Pons (tissue), 1 donor: ENCODE measurements at regions not wholly inside any gene's neighbourhood (a gene's known extent, or its start where the extent isn't known, plus 50 kb on each side); places are given as distances from the start of the nearest gene placed in this dataset.
"Not testable (repeated sequence)": the region's sequence is repeated elsewhere in the genome, so short reads cannot be mapped to it uniquely, and the experiment has no call there.

Experiments
- DNase-seq: peaks from one replicate; pipeline ENCODE4 v3.0.0-alpha.2; 2016; ENCODE audit warnings: low spot score

GRCh38 chr5:167414611-167415010 lies 876.8 kb upstream of the WWC1 start:
- no peak for DNase-seq

- DNase-seq: no peak
Observed at GRCh38 chr5:167415779-167416746, 875.4 kb upstream of the WWC1 start.

- DNase-seq: no peak
Observed at GRCh38 chr5:167417662-167418061, 873.8 kb upstream of the WWC1 start.

- no peak for DNase-seq
Observed at GRCh38 chr5:167425161-167425560, 866.3 kb upstream of the WWC1 start.

- DNase-seq: no peak
Observed at GRCh38 chr5:167426501-167426900, 864.9 kb upstream of the WWC1 start.

- not testable (repeated sequence) for DNase-seq
Observed at GRCh38 chr5:167427641-167428040, 863.8 kb upstream of the WWC1 start.

GRCh38 chr5:167440846-167441245 lies 850.6 kb upstream of the WWC1 start:
- DNase-seq: no peak

GRCh38 chr5:167442922-167443321 lies 848.5 kb upstream of the WWC1 start:
- DNase-seq: no peak

GRCh38 chr5:167447466-167448375 lies 843.7 kb upstream of the WWC1 start:
- DNase-seq: peak; percentile 19

GRCh38 chr5:167448376-167448775 lies 843.1 kb upstream of the WWC1 start:
- no peak for DNase-seq

GRCh38 chr5:167451076-167451475 lies 840.4 kb upstream of the WWC1 start:
- no peak for DNase-seq

- DNase-seq: no peak
Observed at GRCh38 chr5:167452136-167452535, 839.3 kb upstream of the WWC1 start.

- peak; percentile 9 for DNase-seq
Observed at GRCh38 chr5:167453246-167454030, 838.0 kb upstream of the WWC1 start.

- DNase-seq: no peak
Observed at GRCh38 chr5:167458412-167458811, 833.0 kb upstream of the WWC1 start.

- DNase-seq: no peak
Observed at GRCh38 chr5:167460449-167461020, 830.9 kb upstream of the WWC1 start.

GRCh38 chr5:167463939-167464338 lies 827.5 kb upstream of the WWC1 start:
- DNase-seq: no peak

GRCh38 chr5:167466992-167467391 lies 824.5 kb upstream of the WWC1 start:
- no peak for DNase-seq

GRCh38 chr5:167472566-167473108 lies 818.8 kb upstream of the WWC1 start:
- DNase-seq: no peak

- DNase-seq: no peak
Observed at GRCh38 chr5:167478188-167478587, 813.3 kb upstream of the WWC1 start.

GRCh38 chr5:167479779-167480178 lies 811.7 kb upstream of the WWC1 start:
- no peak for DNase-seq

- no peak for DNase-seq
Observed at GRCh38 chr5:167481345-167481744, 810.1 kb upstream of the WWC1 start.
